Upper lobe of right lung (tissue), 1 donor: ENCODE measurements at regions not wholly inside any gene's neighbourhood (a gene's known extent, or its start where the extent isn't known, plus 50 kb on each side); places are given as distances from the start of the nearest gene placed in this dataset.

Experiments
- ATAC-seq: fragments of 200-7000 bp; cut with Tn5 transposase; one replicate; pipeline ENCODE4 v1.9.1; 2020; ENCODE audit warnings: mild to moderate bottlenecking, moderate library complexity
- DNase-seq: peaks from one replicate; pipeline ENCODE4 v3.0.0-alpha.2; 2020
- H3K27ac ChIP-seq: fragments of 200-600 bp; one replicate; pipeline ENCODE4 v1.8.0; 2022
- H3K27me3 ChIP-seq: fragments of 200-600 bp; one replicate; pipeline ENCODE4 v1.8.0; 2022; ENCODE audit warnings: mild to moderate bottlenecking
- H3K36me3 ChIP-seq: fragments of 200-600 bp; one replicate; pipeline ENCODE4 v1.8.0; 2022
- H3K4me1 ChIP-seq: fragments of 200-600 bp; one replicate; pipeline ENCODE4 v1.8.0; 2022
- H3K4me3 ChIP-seq: fragments of 200-600 bp; one replicate; pipeline ENCODE4 v1.8.0; 2022; ENCODE audit warnings: mild to moderate bottlenecking
- H3K9me3 ChIP-seq: fragments of 200-600 bp; one replicate; pipeline ENCODE4 v1.8.0; 2022
- CTCF ChIP-seq: fragments of 200-600 bp; IDR thresholded peaks from one replicate; pipeline ENCODE4 v1.8.0; 2022; ENCODE audit warnings: antibody characterized with exemption
- intact Hi-C: fragments of 100-400 bp; cut with DNase I; formaldehyde crosslinking; loops from one replicate; pipeline ENCODE4 v1.11.0; 2022
- donor health status: DM: no; HTN: yes; CAD: no; lungs with severe emphysema.

- Histone ChIP-seq H3K27ac (no peak overlapping the region), H3K27me3 (no peaks in the 10 kb centered on the region)
- intact Hi-C loops = no loop called here
These were observed 306.3 kb downstream of the GPAM start for GRCh38 chr10:111877258-111877657.

GRCh38 chr10:111879969-111880368, 303.6 kb downstream of the GPAM start:
- no peaks in the 10 kb centered on the region for H3K36me3 ChIP-seq
- H3K4me3 ChIP-seq = no peak overlapping the region
- no peaks in the 10 kb centered on the region for H3K4me1 ChIP-seq
- no peaks in the 10 kb centered on the region for H3K9me3 ChIP-seq
- TF ChIP-seq CTCF = no peak
- intact Hi-C loops = no loop called here
- DNase-seq (no peak), ATAC-seq (no peak)
- H3K27me3 ChIP-seq = no peaks in the 10 kb centered on the region
- H3K27ac ChIP-seq = no peak overlapping the region

More at GRCh38 chr10:111877258-111877657, 306.3 kb downstream of the GPAM start:
- Histone ChIP-seq H3K4me1 (no peaks in the 10 kb centered on the region), H3K9me3 (no peaks in the 10 kb centered on the region), H3K4me3 (no peak overlapping the region), H3K36me3 (no peaks in the 10 kb centered on the region)
- ATAC-seq (no peak), DNase-seq (no peak)
- no peak for TF ChIP-seq CTCF

- ATAC-seq = no peak
- DNase-seq = no peak
- H3K4me3 ChIP-seq = no peak overlapping the region
- no peaks in the 10 kb centered on the region for H3K4me1 ChIP-seq
- no peak overlapping the region for H3K27ac ChIP-seq
- no peaks in the 10 kb centered on the region for H3K36me3 ChIP-seq
- no peaks in the 10 kb centered on the region for H3K9me3 ChIP-seq
- TF ChIP-seq CTCF = no peak
- H3K27me3 ChIP-seq = no peaks in the 10 kb centered on the region
- intact Hi-C loops = no loop called here
These were observed 298.5 kb downstream of the GPAM start for GRCh38 chr10:111885046-111885445.

GRCh38 chr10:111885919-111886318, 297.6 kb downstream of the GPAM start:
- H3K4me3 ChIP-seq = no peak overlapping the region
- intact Hi-C loops = no loop called here
- H3K36me3 ChIP-seq = no peaks in the 10 kb centered on the region
- no peak overlapping the region for H3K27ac ChIP-seq
- ATAC-seq (no peak), DNase-seq (no peak)
- no peak for TF ChIP-seq CTCF
- no peaks in the 10 kb centered on the region for H3K4me1 ChIP-seq
- H3K27me3 ChIP-seq = no peaks in the 10 kb centered on the region
- H3K9me3 ChIP-seq = no peaks in the 10 kb centered on the region

- no peak overlapping the region for H3K27ac ChIP-seq
- no peaks in the 10 kb centered on the region for H3K9me3 ChIP-seq
- ATAC-seq = no peak
- intact Hi-C loops = no loop called here
- H3K27me3 ChIP-seq = no peaks in the 10 kb centered on the region
- no peak overlapping the region for H3K4me3 ChIP-seq
- H3K4me1 ChIP-seq = no peaks in the 10 kb centered on the region
- TF ChIP-seq CTCF = no peak
- no peak for DNase-seq
- H3K36me3 ChIP-seq = no peaks in the 10 kb centered on the region
These were observed 296.3 kb downstream of the GPAM start for GRCh38 chr10:111887266-111887665.

GRCh38 chr10:111890046-111890445, 293.5 kb downstream of the GPAM start:
- Histone ChIP-seq H3K9me3 (no peaks in the 10 kb centered on the region), H3K27ac (no peak overlapping the region), H3K4me1 (no peaks in the 10 kb centered on the region), H3K36me3 (no peaks in the 10 kb centered on the region), H3K27me3 (no peaks in the 10 kb centered on the region), H3K4me3 (no peak overlapping the region)
- no peak for TF ChIP-seq CTCF
- intact Hi-C loops = no loop called here
- no peak for ATAC-seq
- DNase-seq = no peak
